ENCODE measurements at regions not wholly inside any gene's neighbourhood (a gene's known extent, or its start where the extent isn't known, plus 50 kb on each side); places are given as distances from the start of the nearest gene placed in this dataset.

- Histone ChIP-seq H3K27ac (ENCODE audit: insufficient read depth in 1 of 2, low read depth in 1 of 2, low read length in 2 of 2, poor library complexity in 1 of 2, severe bottlenecking in 2 of 2) (no peak overlapping the region), H3K9me3 (ENCODE audit: control extremely low read depth in 1 of 5, control insufficient read depth in 4 of 5, insufficient read depth in 2 of 5, low read depth in 1 of 5, low read length in 4 of 5) (no peaks in the 10 kb centered on the region), H3K36me3 (ENCODE audit: control insufficient read depth in 4 of 4, insufficient read depth in 4 of 4, low read length in 3 of 4) (no peaks in the 10 kb centered on the region), H3K27me3 (replicated peaks in 2 of 5; ENCODE audit: control insufficient read depth in 4 of 5, insufficient read depth in 5 of 5, low read length in 4 of 5) (peaks cover 0 to 4% (median 0%) of the 10 kb centered on the region in 5 experiments), H3K4me3 (ENCODE audit: control insufficient read depth in 1 of 7, extremely low read depth in 1 of 7, insufficient read depth in 4 of 7, low read depth in 2 of 7, low read length in 6 of 7) (no peak overlapping the region), H3K4me1 (ENCODE audit: control extremely low read depth in 1 of 4, control insufficient read depth in 4 of 4, insufficient read depth in 4 of 4, low read length in 3 of 4) (peaks cover 0 to 10% (median 0%) of the 10 kb centered on the region in 4 experiments)
- ChIA-PET POLR2A (no interaction called here), CTCF (interaction anchor here (1.5 kb wide), 1 partner anchor 12 kb away, joined by 3 read pairs; no protein-coding TSS in a partner anchor)
- no peak for DNase-seq
- 92% methylated on average over 5 of the region's 6 CpGs for WGBS (ENCODE audit: insufficient coverage)
Observed at GRCh38 chr5:68538814-68539420, 323.4 kb downstream of the PIK3R1 start.

GRCh38 chr5:68540798-68541590 lies 325.4 kb downstream of the PIK3R1 start:
- peaks cover 0 to 4% (median 0%) of the 10 kb centered on the region in 5 experiments for H3K27me3 ChIP-seq (replicated peaks in 2 of 5; ENCODE audit: control insufficient read depth in 4 of 5, insufficient read depth in 5 of 5, low read length in 4 of 5)
- no peaks in the 10 kb centered on the region for H3K36me3 ChIP-seq (ENCODE audit: control insufficient read depth in 4 of 4, insufficient read depth in 4 of 4, low read length in 3 of 4)
- WGBS (ENCODE audit: insufficient coverage): 100% methylated on average over 2 of the region's 9 CpGs
- ChIA-PET CTCF (interaction anchor here (0.6 kb wide), 1 partner anchor 1292 kb away, joined by 3 read pairs; no protein-coding TSS in a partner anchor), POLR2A (no interaction called here)
- H3K4me1 ChIP-seq (ENCODE audit: control extremely low read depth in 1 of 4, control insufficient read depth in 4 of 4, insufficient read depth in 4 of 4, low read length in 3 of 4): peaks cover 0 to 7% (median 0%) of the 10 kb centered on the region in 4 experiments
- H3K4me3 ChIP-seq (ENCODE audit: control insufficient read depth in 1 of 7, extremely low read depth in 1 of 7, insufficient read depth in 4 of 7, low read depth in 2 of 7, low read length in 6 of 7): no peak overlapping the region
- H3K27ac ChIP-seq (ENCODE audit: insufficient read depth in 1 of 2, low read depth in 1 of 2, low read length in 2 of 2, poor library complexity in 1 of 2, severe bottlenecking in 2 of 2): no peak overlapping the region
- DNase-seq: no peak
- no peaks in the 10 kb centered on the region for H3K9me3 ChIP-seq (ENCODE audit: control extremely low read depth in 1 of 5, control insufficient read depth in 4 of 5, insufficient read depth in 2 of 5, low read depth in 1 of 5, low read length in 4 of 5)

- WGBS (ENCODE audit: insufficient coverage): no CpG with 5 or more reads among the region's 1 CpG
- DNase-seq: no peak
- ChIA-PET CTCF (no interaction called here), POLR2A (no interaction called here)
- no peaks in the 10 kb centered on the region for H3K36me3 ChIP-seq (ENCODE audit: control insufficient read depth in 4 of 4, insufficient read depth in 4 of 4, low read length in 3 of 4)
- H3K27ac ChIP-seq (ENCODE audit: insufficient read depth in 1 of 2, low read depth in 1 of 2, low read length in 2 of 2, poor library complexity in 1 of 2, severe bottlenecking in 2 of 2): no peak overlapping the region
- H3K27me3 ChIP-seq (replicated peaks in 2 of 5; ENCODE audit: control insufficient read depth in 4 of 5, insufficient read depth in 5 of 5, low read length in 4 of 5): peaks cover 0 to 4% (median 0%) of the 10 kb centered on the region in 5 experiments
- no peaks in the 10 kb centered on the region for H3K9me3 ChIP-seq (ENCODE audit: control extremely low read depth in 1 of 5, control insufficient read depth in 4 of 5, insufficient read depth in 2 of 5, low read depth in 1 of 5, low read length in 4 of 5)
- no peak overlapping the region for H3K4me3 ChIP-seq (ENCODE audit: control insufficient read depth in 1 of 7, extremely low read depth in 1 of 7, insufficient read depth in 4 of 7, low read depth in 2 of 7, low read length in 6 of 7)
- H3K4me1 ChIP-seq (ENCODE audit: control extremely low read depth in 1 of 4, control insufficient read depth in 4 of 4, insufficient read depth in 4 of 4, low read length in 3 of 4): peaks cover 0 to 7% (median 0%) of the 10 kb centered on the region in 4 experiments
Observed at GRCh38 chr5:68542207-68542606, 326.7 kb downstream of the PIK3R1 start.

GRCh38 chr5:68543212-68543611 lies 327.7 kb downstream of the PIK3R1 start:
- peaks cover 0 to 7% (median 0%) of the 10 kb centered on the region in 4 experiments for H3K4me1 ChIP-seq (ENCODE audit: control extremely low read depth in 1 of 4, control insufficient read depth in 4 of 4, insufficient read depth in 4 of 4, low read length in 3 of 4)
- CTCF ChIA-PET: no interaction called here
- no peak overlapping the region for H3K27ac ChIP-seq (ENCODE audit: insufficient read depth in 1 of 2, low read depth in 1 of 2, low read length in 2 of 2, poor library complexity in 1 of 2, severe bottlenecking in 2 of 2)
- H3K36me3 ChIP-seq (ENCODE audit: control insufficient read depth in 4 of 4, insufficient read depth in 4 of 4, low read length in 3 of 4): no peaks in the 10 kb centered on the region
- H3K9me3 ChIP-seq (ENCODE audit: control extremely low read depth in 1 of 5, control insufficient read depth in 4 of 5, insufficient read depth in 2 of 5, low read depth in 1 of 5, low read length in 4 of 5): no peaks in the 10 kb centered on the region
- H3K4me3 ChIP-seq (ENCODE audit: control insufficient read depth in 1 of 7, extremely low read depth in 1 of 7, insufficient read depth in 4 of 7, low read depth in 2 of 7, low read length in 6 of 7): no peak overlapping the region
- peak in 1 of 3 donors; percentile 3 for DNase-seq
- WGBS (ENCODE audit: insufficient coverage): 0% methylated on average over 2 of the region's 2 CpGs
- POLR2A ChIA-PET: no interaction called here
- peaks cover 0 to 4% (median 0%) of the 10 kb centered on the region in 5 experiments for H3K27me3 ChIP-seq (replicated peaks in 2 of 5; ENCODE audit: control insufficient read depth in 4 of 5, insufficient read depth in 5 of 5, low read length in 4 of 5)

GRCh38 chr5:68544091-68544647 lies 328.6 kb downstream of the PIK3R1 start:
- CTCF ChIA-PET: no interaction called here
- H3K4me1 ChIP-seq (ENCODE audit: control extremely low read depth in 1 of 4, control insufficient read depth in 4 of 4, insufficient read depth in 4 of 4, low read length in 3 of 4): peaks cover 0 to 7% (median 0%) of the 10 kb centered on the region in 4 experiments
- POLR2A ChIA-PET: no interaction called here

GRCh38 chr5:68544648-68545552 lies 329.3 kb downstream of the PIK3R1 start:
- Histone ChIP-seq H3K27me3 (replicated peaks in 2 of 5; ENCODE audit: control insufficient read depth in 4 of 5, insufficient read depth in 5 of 5, low read length in 4 of 5) (peaks cover 0 to 4% (median 0%) of the 10 kb centered on the region in 5 experiments), H3K9me3 (ENCODE audit: control extremely low read depth in 1 of 5, control insufficient read depth in 4 of 5, insufficient read depth in 2 of 5, low read depth in 1 of 5, low read length in 4 of 5) (no peaks in the 10 kb centered on the region), H3K36me3 (ENCODE audit: control insufficient read depth in 4 of 4, insufficient read depth in 4 of 4, low read length in 3 of 4) (no peaks in the 10 kb centered on the region), H3K4me3 (ENCODE audit: control insufficient read depth in 1 of 7, extremely low read depth in 1 of 7, insufficient read depth in 4 of 7, low read depth in 2 of 7, low read length in 6 of 7) (no peak overlapping the region), H3K4me1 (ENCODE audit: control extremely low read depth in 1 of 4, control insufficient read depth in 4 of 4, insufficient read depth in 4 of 4, low read length in 3 of 4) (peaks cover 0 to 5% (median 0%) of the 10 kb centered on the region in 4 experiments), H3K27ac (ENCODE audit: insufficient read depth in 1 of 2, low read depth in 1 of 2, low read length in 2 of 2, poor library complexity in 1 of 2, severe bottlenecking in 2 of 2) (no peak overlapping the region)
- ChIA-PET POLR2A (no interaction called here), CTCF (no interaction called here)
- DNase-seq: no peak
- WGBS (ENCODE audit: insufficient coverage): 97% methylated on average over 9 of the region's 14 CpGs

More at GRCh38 chr5:68544091-68544647, 328.6 kb downstream of the PIK3R1 start:
- no peaks in the 10 kb centered on the region for H3K36me3 ChIP-seq (ENCODE audit: control insufficient read depth in 4 of 4, insufficient read depth in 4 of 4, low read length in 3 of 4)
- H3K27me3 ChIP-seq (replicated peaks in 2 of 5; ENCODE audit: control insufficient read depth in 4 of 5, insufficient read depth in 5 of 5, low read length in 4 of 5): peaks cover 0 to 4% (median 0%) of the 10 kb centered on the region in 5 experiments
- no peaks in the 10 kb centered on the region for H3K9me3 ChIP-seq (ENCODE audit: control extremely low read depth in 1 of 5, control insufficient read depth in 4 of 5, insufficient read depth in 2 of 5, low read depth in 1 of 5, low read length in 4 of 5)
- no peak for DNase-seq
- 98% methylated on average over 6 of the region's 8 CpGs for WGBS (ENCODE audit: insufficient coverage)
- H3K27ac ChIP-seq (ENCODE audit: insufficient read depth in 1 of 2, low read depth in 1 of 2, low read length in 2 of 2, poor library complexity in 1 of 2, severe bottlenecking in 2 of 2): no peak overlapping the region
- no peak overlapping the region for H3K4me3 ChIP-seq (ENCODE audit: control insufficient read depth in 1 of 7, extremely low read depth in 1 of 7, insufficient read depth in 4 of 7, low read depth in 2 of 7, low read length in 6 of 7)

Data from common myeloid progenitor, CD34-positive (primary cell).